Tibial nerve (tissue), 4 donors: ENCODE measurements at regions not wholly inside any gene's neighbourhood (a gene's known extent, or its start where the extent isn't known, plus 50 kb on each side); places are given as distances from the start of the nearest gene placed in this dataset.

Experiments used
- DNase-seq, 2 donors: peaks; one replicate each; pipeline ENCODE4 v3.0.0-alpha.2; 2019; ENCODE audit warnings: low spot score in 2 of 2
- H3K27ac ChIP-seq, 4 donors: fragments of 200-600 bp; sonication (generic) in 3 of 4; one replicate each; pipeline ENCODE4 v1.5.1; 2017 to 2019; ENCODE audit warnings: mild to moderate bottlenecking in 1 of 4
- H3K27me3 ChIP-seq, 2 donors: fragments of 200-600 bp; sonication (generic) in 1 of 2; one replicate each; pipeline versions ENCODE4 v1.5.1 to v1.6.0; 2017 to 2019
- H3K36me3 ChIP-seq, 3 donors: fragments of 200-600 bp; sonication (generic); one replicate each; pipeline ENCODE4 v1.5.1; 2018 to 2019
- H3K4me1 ChIP-seq, 4 donors: fragments of 200-600 bp; sonication (generic) in 3 of 4; one replicate each; pipeline ENCODE4 v1.5.1; 2017 to 2019
- H3K4me3 ChIP-seq, 4 donors: fragments of 200-600 bp; sonication (generic) in 3 of 4; one replicate each; pipeline ENCODE4 v1.5.1; 2017 to 2019; ENCODE audit warnings: mild to moderate bottlenecking in 1 of 4, moderate library complexity in 1 of 4
- H3K9me3 ChIP-seq, 4 donors: fragments of 200-600 bp; sonication (generic) in 3 of 4; one replicate each; pipeline ENCODE4 v1.5.1; 2017 to 2019
- EP300 ChIP-seq, 2 donors: sonication (generic); formaldehyde crosslinking; IDR thresholded peaks; one replicate each; pipeline ENCODE4 v1.6.1; 2017; ENCODE audit warnings: antibody characterized with exemption in 2 of 2, mild to moderate bottlenecking in 1 of 2
- POLR2A ChIP-seq, 2 donors: fragments of 450-650 bp; IDR thresholded peaks; one replicate each; pipeline ENCODE4 v1.6.1; 2017; ENCODE audit warnings: antibody characterized with exemption in 2 of 2, mild to moderate bottlenecking in 2 of 2, moderate library complexity in 2 of 2
- WGBS, 2 donors: methylation state at CpG; one replicate each; pipeline ENCODE4 v1.1.5; 2018; 5-methylcytosine and 5-hydroxymethylcytosine counted together
- TF ChIP-seq, protein P1 (sequence below), 5 experiments: fragments of 200-600 bp in 3 of 5; fragments of 450-650 bp in 2 of 5; sonication (generic) in 3 of 5; IDR thresholded peaks; one replicate each; pipeline ENCODE4 v1.5.1; 2016 to 2019; ENCODE audit warnings: antibody characterized with exemption in 5 of 5, mild to moderate bottlenecking in 3 of 5, moderate library complexity in 2 of 5

DNA sequence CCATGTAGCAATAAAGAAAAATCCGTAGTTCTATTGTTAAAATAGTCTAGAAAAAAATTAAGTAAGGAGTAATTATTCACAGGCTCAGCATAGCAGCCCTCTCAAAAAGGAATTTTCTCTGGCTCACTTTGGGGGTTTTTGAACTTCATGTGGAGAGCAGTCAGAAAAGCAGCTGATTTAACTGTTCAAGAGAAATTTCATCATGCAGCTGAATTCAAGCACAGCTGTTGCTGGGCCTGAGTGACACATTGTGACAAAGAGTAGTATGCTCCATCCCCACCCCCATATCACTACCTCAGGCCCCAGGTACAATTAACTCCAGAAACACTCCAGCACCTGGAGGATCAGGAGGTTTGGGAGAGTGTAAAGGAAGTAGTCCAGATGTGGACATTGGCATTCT, 272.1 kb downstream of the FAM76B start:
- DNase-seq: no peak
- no peaks in the 10 kb centered on the region for H3K9me3 ChIP-seq
- peaks cover 0 to 18% (median 0%) of the 10 kb centered on the region in 4 donors for H3K4me1 ChIP-seq
- 29 to 40% methylated on average over 1 of the region's 1 CpG for WGBS, 2 donors
- no peak overlapping the region for H3K4me3 ChIP-seq
- H3K27ac ChIP-seq: no peak overlapping the region
- TF ChIP-seq EP300 (IDR thresholded peaks at IDR 0.05): no peak
- no peak for TF ChIP-seq POLR2A (IDR thresholded peaks at IDR 0.05)
- TF ChIP-seq, protein P1, sequence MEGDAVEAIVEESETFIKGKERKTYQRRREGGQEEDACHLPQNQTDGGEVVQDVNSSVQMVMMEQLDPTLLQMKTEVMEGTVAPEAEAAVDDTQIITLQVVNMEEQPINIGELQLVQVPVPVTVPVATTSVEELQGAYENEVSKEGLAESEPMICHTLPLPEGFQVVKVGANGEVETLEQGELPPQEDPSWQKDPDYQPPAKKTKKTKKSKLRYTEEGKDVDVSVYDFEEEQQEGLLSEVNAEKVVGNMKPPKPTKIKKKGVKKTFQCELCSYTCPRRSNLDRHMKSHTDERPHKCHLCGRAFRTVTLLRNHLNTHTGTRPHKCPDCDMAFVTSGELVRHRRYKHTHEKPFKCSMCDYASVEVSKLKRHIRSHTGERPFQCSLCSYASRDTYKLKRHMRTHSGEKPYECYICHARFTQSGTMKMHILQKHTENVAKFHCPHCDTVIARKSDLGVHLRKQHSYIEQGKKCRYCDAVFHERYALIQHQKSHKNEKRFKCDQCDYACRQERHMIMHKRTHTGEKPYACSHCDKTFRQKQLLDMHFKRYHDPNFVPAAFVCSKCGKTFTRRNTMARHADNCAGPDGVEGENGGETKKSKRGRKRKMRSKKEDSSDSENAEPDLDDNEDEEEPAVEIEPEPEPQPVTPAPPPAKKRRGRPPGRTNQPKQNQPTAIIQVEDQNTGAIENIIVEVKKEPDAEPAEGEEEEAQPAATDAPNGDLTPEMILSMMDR (IDR thresholded peaks at IDR 0.05): no peak
- H3K36me3 ChIP-seq: no peaks in the 10 kb centered on the region
- no peaks in the 10 kb centered on the region for H3K27me3 ChIP-seq

DNA sequence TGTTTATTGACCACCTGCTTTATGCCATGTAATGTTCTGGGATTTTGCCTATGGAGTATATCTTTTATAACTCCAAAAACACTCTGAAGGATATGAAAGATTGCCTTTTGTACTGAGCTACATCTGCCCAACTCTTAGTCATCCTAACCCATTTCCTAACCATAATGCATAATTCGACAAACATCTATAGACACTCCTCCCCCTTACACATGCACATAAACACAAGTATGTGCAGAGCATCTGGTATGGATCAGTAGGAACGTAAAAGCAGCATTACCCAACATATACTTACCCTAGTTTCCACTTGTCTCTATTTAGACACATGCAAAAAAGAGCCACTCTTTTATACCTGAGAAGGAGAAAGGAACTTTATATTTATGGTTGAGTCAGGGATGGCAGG, 272.8 kb downstream of the FAM76B start:
- Histone ChIP-seq H3K27ac (no peak overlapping the region), H3K4me3 (no peak overlapping the region), H3K27me3 (no peaks in the 10 kb centered on the region), H3K4me1 (peaks cover 0 to 20% (median 0%) of the 10 kb centered on the region in 4 donors), H3K9me3 (no peaks in the 10 kb centered on the region), H3K36me3 (no peaks in the 10 kb centered on the region)
- WGBS, 2 donors: 72 to 82% methylated on average over 2 of the region's 2 CpGs
- TF ChIP-seq POLR2A (IDR thresholded peaks at IDR 0.05): no peak
- no peak for TF ChIP-seq EP300 (IDR thresholded peaks at IDR 0.05)
- TF ChIP-seq, protein P1 (IDR thresholded peaks at IDR 0.05): no peak
- no peak for DNase-seq

DNA sequence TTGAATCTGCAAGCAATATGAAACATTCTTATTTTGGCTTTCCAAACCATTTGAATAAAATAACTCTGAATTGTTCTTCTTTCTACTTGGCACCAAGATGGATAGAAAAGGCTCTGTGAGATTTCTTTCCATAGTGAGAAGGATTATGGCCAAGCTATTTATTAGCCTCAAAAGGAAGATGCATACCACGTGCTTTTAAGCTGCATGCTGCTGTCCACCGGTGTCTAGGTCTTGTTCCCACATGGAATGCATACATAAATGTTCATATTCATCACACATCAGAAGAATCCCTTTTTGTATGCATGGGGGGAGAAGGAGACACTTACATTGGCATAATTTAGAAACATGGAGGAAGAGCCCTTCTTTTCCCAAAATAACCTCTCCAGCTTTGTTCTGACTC, 273.4 kb downstream of the FAM76B start:
- H3K4me3 ChIP-seq: no peak overlapping the region
- H3K9me3 ChIP-seq: no peaks in the 10 kb centered on the region
- WGBS, 2 donors: 48 to 50% methylated on average over 2 of the region's 2 CpGs
- no peaks in the 10 kb centered on the region for H3K27me3 ChIP-seq
- no peak overlapping the region for H3K27ac ChIP-seq
- TF ChIP-seq, protein P1 (IDR thresholded peaks at IDR 0.05): no peak
- TF ChIP-seq EP300 (IDR thresholded peaks at IDR 0.05) (no peak), POLR2A (IDR thresholded peaks at IDR 0.05) (no peak)
- no peak for DNase-seq
- H3K4me1 ChIP-seq: peaks cover 0 to 20% (median 0%) of the 10 kb centered on the region in 4 donors
- no peaks in the 10 kb centered on the region for H3K36me3 ChIP-seq

DNA sequence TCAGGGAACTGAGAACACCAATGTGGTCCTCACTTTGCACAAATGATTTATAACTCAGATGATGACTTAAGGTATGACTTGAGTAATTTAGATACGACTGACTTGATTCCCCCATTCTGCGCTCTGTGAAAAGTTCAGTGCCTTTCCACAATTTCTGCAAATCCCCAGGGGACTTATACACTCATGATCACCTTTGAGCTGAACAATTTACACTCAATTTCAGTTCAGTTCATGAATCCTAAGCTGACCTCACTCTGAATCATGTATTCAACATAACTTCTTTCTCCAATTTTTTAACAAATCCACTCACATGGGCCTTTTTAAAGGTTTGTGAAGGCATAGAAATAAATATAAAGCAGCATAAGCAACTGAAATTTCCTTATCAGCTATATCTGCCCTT, 274.2 kb downstream of the FAM76B start:
- no peak for DNase-seq
- 86 to 96% methylated on average over 2 of the region's 2 CpGs for WGBS, 2 donors
- Histone ChIP-seq H3K36me3 (no peaks in the 10 kb centered on the region), H3K27ac (no peak overlapping the region), H3K4me3 (no peak overlapping the region), H3K4me1 (peaks cover 0 to 20% (median 0%) of the 10 kb centered on the region in 4 donors), H3K9me3 (no peaks in the 10 kb centered on the region), H3K27me3 (no peaks in the 10 kb centered on the region)
- no peak for TF ChIP-seq POLR2A (IDR thresholded peaks at IDR 0.05)

GRCh38 chr11:95514416-95515110, 275.0 kb downstream of the FAM76B start:
- Histone ChIP-seq H3K36me3 (no peaks in the 10 kb centered on the region), H3K4me1 (peaks cover 0 to 20% (median 0%) of the 10 kb centered on the region in 4 donors), H3K27me3 (no peaks in the 10 kb centered on the region), H3K27ac (peak overlapping the region in 1 of 4 donors; percentile 52), H3K9me3 (no peaks in the 10 kb centered on the region), H3K4me3 (no peak overlapping the region)
- TF ChIP-seq, protein P1 (IDR thresholded peaks at IDR 0.05): no peak
- TF ChIP-seq POLR2A (IDR thresholded peaks at IDR 0.05): no peak
- TF ChIP-seq EP300 (IDR thresholded peaks at IDR 0.05): no peak
- no peak for DNase-seq
- 58 to 61% methylated on average over 4 of the region's 4 CpGs for whole genome bisulfite sequencing, 2 donors
